ENCODE measurements at regions not wholly inside any gene's neighbourhood (a gene's known extent, or its start where the extent isn't known, plus 50 kb on each side); places are given as distances from the start of the nearest gene placed in this dataset.
A peak's percentile ranks its signal among the peaks of the same experiment; 100 is the strongest.

GRCh38 chr3:73315706-73316105 lies 254.2 kb downstream of the EBLN2 start:
- Histone ChIP-seq H3K4me3 (ENCODE audit: low read length in 2 of 2) (no peak overlapping the region), H3K27ac (ENCODE audit: low read depth in 1 of 2, low read length in 1 of 2) (no peak overlapping the region), H3K27me3 (ENCODE audit: control insufficient read depth in 2 of 2, insufficient read depth in 1 of 2, low read length in 1 of 2) (no peaks in the 10 kb centered on the region), H3K9me3 (ENCODE audit: control insufficient read depth in 2 of 2, insufficient read depth in 1 of 2, low read length in 1 of 2) (no peaks in the 10 kb centered on the region), H3K36me3 (ENCODE audit: control insufficient read depth in 2 of 2, insufficient read depth in 2 of 2, low read length in 1 of 2) (no peaks in the 10 kb centered on the region), H3K4me1 (ENCODE audit: control insufficient read depth in 2 of 2, insufficient read depth in 2 of 2, low read length in 2 of 2) (no peaks in the 10 kb centered on the region)
- DNase-seq (ENCODE audit: low read depth in 6 of 9, low spot score in 9 of 9) = no peak
- 61% methylated on average over 10 of the region's 10 CpGs for WGBS

- no peak for DNase-seq (ENCODE audit: low read depth in 6 of 9, low spot score in 9 of 9)
- Histone ChIP-seq H3K4me3 (ENCODE audit: low read length in 2 of 2) (no peak overlapping the region), H3K27me3 (ENCODE audit: control insufficient read depth in 2 of 2, insufficient read depth in 1 of 2, low read length in 1 of 2) (no peaks in the 10 kb centered on the region), H3K4me1 (ENCODE audit: control insufficient read depth in 2 of 2, insufficient read depth in 2 of 2, low read length in 2 of 2) (peaks cover 0 to 3% of the 10 kb centered on the region in 2 donors), H3K9me3 (ENCODE audit: control insufficient read depth in 2 of 2, insufficient read depth in 1 of 2, low read length in 1 of 2) (no peaks in the 10 kb centered on the region), H3K27ac (ENCODE audit: low read depth in 1 of 2, low read length in 1 of 2) (no peak overlapping the region), H3K36me3 (ENCODE audit: control insufficient read depth in 2 of 2, insufficient read depth in 2 of 2, low read length in 1 of 2) (no peaks in the 10 kb centered on the region)
- 78% methylated on average over 5 of the region's 5 CpGs for WGBS
Observed at GRCh38 chr3:73319179-73319769, 257.8 kb downstream of the EBLN2 start.

GRCh38 chr3:73321286-73321999 lies 260.0 kb downstream of the EBLN2 start:
- no peak overlapping the region for H3K27ac ChIP-seq (ENCODE audit: low read depth in 1 of 2, low read length in 1 of 2)
- WGBS = 71% methylated on average over 8 of the region's 8 CpGs
- no peak overlapping the region for H3K4me3 ChIP-seq (ENCODE audit: low read length in 2 of 2)
- no peaks in the 10 kb centered on the region for H3K36me3 ChIP-seq (ENCODE audit: control insufficient read depth in 2 of 2, insufficient read depth in 2 of 2, low read length in 1 of 2)
- no peak for DNase-seq (ENCODE audit: low read depth in 6 of 9, low spot score in 9 of 9)
- no peaks in the 10 kb centered on the region for H3K27me3 ChIP-seq (ENCODE audit: control insufficient read depth in 2 of 2, insufficient read depth in 1 of 2, low read length in 1 of 2)
- H3K4me1 ChIP-seq (ENCODE audit: control insufficient read depth in 2 of 2, insufficient read depth in 2 of 2, low read length in 2 of 2) = peaks cover 0 to 3% of the 10 kb centered on the region in 2 donors
- H3K9me3 ChIP-seq (ENCODE audit: control insufficient read depth in 2 of 2, insufficient read depth in 1 of 2, low read length in 1 of 2) = no peaks in the 10 kb centered on the region

GRCh38 chr3:73324203-73325155 lies 263.0 kb downstream of the EBLN2 start:
- H3K4me3 ChIP-seq (ENCODE audit: low read length in 2 of 2) = no peak overlapping the region
- peak in 1 of 9 donors; percentile 1 for DNase-seq (ENCODE audit: low read depth in 6 of 9, low spot score in 9 of 9)
- H3K27ac ChIP-seq (ENCODE audit: low read depth in 1 of 2, low read length in 1 of 2) = no peak overlapping the region
- peaks cover 0 to 3% of the 10 kb centered on the region in 2 donors for H3K4me1 ChIP-seq (ENCODE audit: control insufficient read depth in 2 of 2, insufficient read depth in 2 of 2, low read length in 2 of 2)
- no peaks in the 10 kb centered on the region for H3K27me3 ChIP-seq (ENCODE audit: control insufficient read depth in 2 of 2, insufficient read depth in 1 of 2, low read length in 1 of 2)
- no peaks in the 10 kb centered on the region for H3K9me3 ChIP-seq (ENCODE audit: control insufficient read depth in 2 of 2, insufficient read depth in 1 of 2, low read length in 1 of 2)
- WGBS = 86% methylated on average over 5 of the region's 5 CpGs
- H3K36me3 ChIP-seq (ENCODE audit: control insufficient read depth in 2 of 2, insufficient read depth in 2 of 2, low read length in 1 of 2) = no peaks in the 10 kb centered on the region

GRCh38 chr3:73326396-73326795 lies 264.9 kb downstream of the EBLN2 start:
- WGBS = 83% methylated on average over 3 of the region's 3 CpGs
- Histone ChIP-seq H3K27me3 (ENCODE audit: control insufficient read depth in 2 of 2, insufficient read depth in 1 of 2, low read length in 1 of 2) (no peaks in the 10 kb centered on the region), H3K9me3 (ENCODE audit: control insufficient read depth in 2 of 2, insufficient read depth in 1 of 2, low read length in 1 of 2) (no peaks in the 10 kb centered on the region), H3K4me1 (ENCODE audit: control insufficient read depth in 2 of 2, insufficient read depth in 2 of 2, low read length in 2 of 2) (peaks cover 0 to 3% of the 10 kb centered on the region in 2 donors), H3K36me3 (ENCODE audit: control insufficient read depth in 2 of 2, insufficient read depth in 2 of 2, low read length in 1 of 2) (no peaks in the 10 kb centered on the region), H3K4me3 (ENCODE audit: low read length in 2 of 2) (no peak overlapping the region), H3K27ac (ENCODE audit: low read depth in 1 of 2, low read length in 1 of 2) (no peak overlapping the region)
- DNase-seq (ENCODE audit: low read depth in 6 of 9, low spot score in 9 of 9) = no peak

GRCh38 chr3:73327052-73327451 lies 265.6 kb downstream of the EBLN2 start:
- peaks cover 0 to 3% of the 10 kb centered on the region in 2 donors for H3K4me1 ChIP-seq (ENCODE audit: control insufficient read depth in 2 of 2, insufficient read depth in 2 of 2, low read length in 2 of 2)
- no peak overlapping the region for H3K4me3 ChIP-seq (ENCODE audit: low read length in 2 of 2)
- 89% methylated on average over 3 of the region's 3 CpGs for WGBS

More at GRCh38 chr3:73327052-73327451, 265.6 kb downstream of the EBLN2 start:
- Histone ChIP-seq H3K9me3 (ENCODE audit: control insufficient read depth in 2 of 2, insufficient read depth in 1 of 2, low read length in 1 of 2) (no peaks in the 10 kb centered on the region), H3K36me3 (ENCODE audit: control insufficient read depth in 2 of 2, insufficient read depth in 2 of 2, low read length in 1 of 2) (no peaks in the 10 kb centered on the region), H3K27me3 (ENCODE audit: control insufficient read depth in 2 of 2, insufficient read depth in 1 of 2, low read length in 1 of 2) (no peaks in the 10 kb centered on the region), H3K27ac (ENCODE audit: low read depth in 1 of 2, low read length in 1 of 2) (no peak overlapping the region)
- no peak for DNase-seq (ENCODE audit: low read depth in 6 of 9, low spot score in 9 of 9)
